GM12878 (cell line): ENCODE measurements at regions not wholly inside any gene's neighbourhood (a gene's known extent, or its start where the extent isn't known, plus 50 kb on each side); places are given as distances from the start of the nearest gene placed in this dataset.

Source experiments
- ATAC-seq: fragments of 200-7000 bp; cut with Tn5 transposase; 3 replicates; pipeline ENCODE4 v1.9.1; 2020; ENCODE audit warnings: mild to moderate bottlenecking, moderate library complexity
- BruUV-seq: library from RNA; stranded (reverse); fragments of 400-500 nt; replicated peaks from 2 replicates; lab custom pipeline; 2021; lab: Mats Ljungman, UMichigan
- CTCF ChIA-PET: fragments of 300-600 bp; sonication (Branson Sonifier 250); formaldehyde crosslinking; extraction: SDS; loops from one replicate; lab custom pipeline; 2021; ENCODE audit warnings: inconsistent platforms; lab: Yijun Ruan, JAX
- POLR2A ChIA-PET: fragments of 350-600 bp; formaldehyde crosslinking; extraction: SDS; loops from one replicate; lab custom pipeline; 2021; ENCODE audit warnings: inconsistent platforms; lab: Charles Lee
- RAD21 ChIA-PET: fragments of 300-600 bp; sonication (Branson Sonifier 250); formaldehyde crosslinking; loops from one replicate; lab custom pipeline; 2023; ENCODE audit warnings: antibody characterized with exemption; ENCODE audit not compliant: unreplicated experiment; lab: Charles Lee
- SMC1A ChIA-PET: fragments of 300-600 bp; sonication (Branson Sonifier 250); formaldehyde crosslinking; loops from one replicate; lab custom pipeline; 2023; ENCODE audit not compliant: unreplicated experiment, uncharacterized antibody; lab: Charles Lee
- DNase-seq: peaks from one replicate; pipeline ENCODE4 v3.0.0-alpha.2; 2011; ENCODE audit warnings: low read depth, low spot score
- FAIRE-seq: peaks from 3 replicates; lab custom pipeline; 2011; peaks lifted over from hg19 to GRCh38; lab: Jason Lieb, UNC
- H2AFZ ChIP-seq: 2 replicates; pipeline ENCODE4 v1.6.0; 2011; ENCODE audit warnings: low read depth, low read length, control low read depth; ENCODE audit not compliant: control insufficient read depth
- H3K27ac ChIP-seq: 2 replicates; pipeline ENCODE4 v1.5.1; 2011; ENCODE audit warnings: control low read depth; ENCODE audit not compliant: control insufficient read depth, insufficient read depth
- H3K27me3 ChIP-seq, 2 experiments: replicated peaks in 1 of 2; 2 replicates each; pipeline versions ENCODE4 v1.6.0 to v1.6.1; 2011; ENCODE audit warnings: low read length in 1 of 2; ENCODE audit not compliant: control insufficient read depth in 2 of 2, insufficient read depth in 2 of 2
- H3K36me3 ChIP-seq, 2 experiments: 2 replicates each; pipeline ENCODE4 v1.5.1; 2011; ENCODE audit warnings: low read length in 1 of 2; ENCODE audit not compliant: control insufficient read depth in 2 of 2, insufficient read depth in 2 of 2
- H3K4me1 ChIP-seq: 2 replicates; pipeline ENCODE4 v1.6.1; 2011; ENCODE audit warnings: mild to moderate bottlenecking, low read length, moderate library complexity, mixed read lengths; ENCODE audit not compliant: control insufficient read depth, insufficient read depth
- H3K4me2 ChIP-seq: 2 replicates; pipeline ENCODE4 v1.6.0; 2011; ENCODE audit warnings: control low read depth; ENCODE audit not compliant: control insufficient read depth, insufficient read depth
- H3K4me3 ChIP-seq: fragments of 200-600 bp; sonication (generic); 2 replicates; pipeline ENCODE4 v1.5.1; 2016
- H3K79me2 ChIP-seq: 2 replicates; pipeline ENCODE4 v1.6.0; 2011; ENCODE audit warnings: low read length; ENCODE audit not compliant: control insufficient read depth, insufficient read depth
- H3K9ac ChIP-seq: 2 replicates; pipeline ENCODE4 v1.8.0; 2011; ENCODE audit warnings: low read length, control low read depth, mixed read lengths; ENCODE audit not compliant: control insufficient read depth, insufficient read depth
- H3K9me3 ChIP-seq: replicated peaks from 3 replicates; pipeline ENCODE4 v1.5.1; 2011; ENCODE audit warnings: mild to moderate bottlenecking, low read length; ENCODE audit not compliant: control insufficient read depth, insufficient read depth
- H4K20me1 ChIP-seq: 2 replicates; pipeline ENCODE4 v1.6.0; 2011; ENCODE audit not compliant: control insufficient read depth, insufficient read depth
- ASH2L ChIP-seq: fragments of 300-600, 200-600 bp; sonication (generic); IDR thresholded peaks from 2 replicates; pipeline ENCODE4 v1.6.1; 2017; ENCODE audit warnings: low read depth, mild to moderate bottlenecking, borderline replicate concordance
- CBX3 ChIP-seq: fragments of 200-600 bp; sonication (generic); IDR thresholded peaks from 2 replicates; pipeline ENCODE4 v1.6.1; 2016; ENCODE audit warnings: low read depth, borderline replicate concordance
- FOXK2 ChIP-seq: fragments of 450-650 bp; IDR thresholded peaks from 2 replicates; pipeline ENCODE4 v1.6.1; 2017; ENCODE audit warnings: mild to moderate bottlenecking, moderate library complexity
- GATAD2B ChIP-seq: fragments of 450-650 bp; conservative IDR thresholded peaks from 2 replicates; pipeline ENCODE4 v1.6.1; 2017; ENCODE audit warnings: low read depth, mild to moderate bottlenecking, moderate library complexity
- KDM1A ChIP-seq: fragments of 200-600 bp; sonication (generic); IDR thresholded peaks from 2 replicates; pipeline ENCODE4 v1.6.1; 2016; ENCODE audit warnings: borderline replicate concordance
- MTA2 ChIP-seq: fragments of 450-650 bp; IDR thresholded peaks from 2 replicates; pipeline ENCODE4 v1.6.1; 2016; ENCODE audit warnings: low read depth, mild to moderate bottlenecking, moderate library complexity
- MYB ChIP-seq: fragments of 150-350 bp; IDR thresholded peaks from 2 replicates; pipeline ENCODE4 v1.6.1; 2014; ENCODE audit warnings: mild to moderate bottlenecking, low read depth, low read length, borderline replicate concordance
- RB1 ChIP-seq: fragments of 450-650 bp; formaldehyde crosslinking; IDR thresholded peaks from 2 replicates; pipeline ENCODE4 v1.6.1; 2017; ENCODE audit warnings: mild to moderate bottlenecking, borderline replicate concordance
- ZNF207 ChIP-seq: fragments of 450-650 bp; IDR thresholded peaks from 2 replicates; pipeline ENCODE4 v1.6.1; 2014; ENCODE audit warnings: antibody characterized with exemption, mild to moderate bottlenecking, borderline replicate concordance
- WGBS: methylation state at CpG from one replicate; pipeline ENCODE4 v1.1.6; 2016; ENCODE audit warnings: low lambda C conversion rate; ENCODE audit not compliant: insufficient replicate concordance, insufficient coverage; ENCODE audit errors: missing lambda C conversion rate; 5-methylcytosine and 5-hydroxymethylcytosine counted together
- in situ Hi-C: fragments of 300-500 bp; cut with MboI; formaldehyde crosslinking; loops from 9 replicates; pipeline ENCODE4 v1.14.3; 2018; ENCODE audit warnings: mixed read lengths
- intact Hi-C: fragments of 100-400 bp; cut with micrococcal nuclease; formaldehyde crosslinking; loops from one replicate; pipeline ENCODE4 v1.14.2; 2022; ENCODE audit not compliant: unreplicated experiment
- TF ChIP-seq, protein P1 (sequence below): fragments of 450-650 bp; formaldehyde crosslinking; IDR thresholded peaks from 2 replicates; pipeline ENCODE4 v1.5.0; 2022; ENCODE audit warnings: mild to moderate bottlenecking, missing genetic modification characterization

GRCh38 chr5:107129051-107129450 is 541.7 kb downstream of the EFNA5 start (continued):
- TF ChIP-seq ASH2L = no peak

- no peaks in the 10 kb centered on the region for H3K4me1 ChIP-seq
- intact Hi-C loops (no loop called here), in situ Hi-C loops (no loop called here)
- ChIA-PET CTCF (interaction anchor here (1.3 kb wide), 1 partner anchor 120 kb away, joined by 5 read pairs; no protein-coding TSS in a partner anchor), RAD21 (no interaction called here), POLR2A (no interaction called here), SMC1A (interaction anchor here (0.8 kb wide), 1 partner anchor 13 kb away, joined by 3 read pairs; no protein-coding TSS in a partner anchor)
- FAIRE-seq (no peak), DNase-seq (no peak), ATAC-seq (no peak)
- H3K9me3 ChIP-seq = no peaks in the 10 kb centered on the region
- 0% methylated on average over 1 of the region's 1 CpG for WGBS
- TF ChIP-seq KDM1A (no peak), CBX3 (no peak), FOXK2 (no peak), MYB (no peak), GATAD2B (no peak), RB1 (no peak), MTA2 (no peak), ZNF207 (no peak)
- TF ChIP-seq, protein P1, sequence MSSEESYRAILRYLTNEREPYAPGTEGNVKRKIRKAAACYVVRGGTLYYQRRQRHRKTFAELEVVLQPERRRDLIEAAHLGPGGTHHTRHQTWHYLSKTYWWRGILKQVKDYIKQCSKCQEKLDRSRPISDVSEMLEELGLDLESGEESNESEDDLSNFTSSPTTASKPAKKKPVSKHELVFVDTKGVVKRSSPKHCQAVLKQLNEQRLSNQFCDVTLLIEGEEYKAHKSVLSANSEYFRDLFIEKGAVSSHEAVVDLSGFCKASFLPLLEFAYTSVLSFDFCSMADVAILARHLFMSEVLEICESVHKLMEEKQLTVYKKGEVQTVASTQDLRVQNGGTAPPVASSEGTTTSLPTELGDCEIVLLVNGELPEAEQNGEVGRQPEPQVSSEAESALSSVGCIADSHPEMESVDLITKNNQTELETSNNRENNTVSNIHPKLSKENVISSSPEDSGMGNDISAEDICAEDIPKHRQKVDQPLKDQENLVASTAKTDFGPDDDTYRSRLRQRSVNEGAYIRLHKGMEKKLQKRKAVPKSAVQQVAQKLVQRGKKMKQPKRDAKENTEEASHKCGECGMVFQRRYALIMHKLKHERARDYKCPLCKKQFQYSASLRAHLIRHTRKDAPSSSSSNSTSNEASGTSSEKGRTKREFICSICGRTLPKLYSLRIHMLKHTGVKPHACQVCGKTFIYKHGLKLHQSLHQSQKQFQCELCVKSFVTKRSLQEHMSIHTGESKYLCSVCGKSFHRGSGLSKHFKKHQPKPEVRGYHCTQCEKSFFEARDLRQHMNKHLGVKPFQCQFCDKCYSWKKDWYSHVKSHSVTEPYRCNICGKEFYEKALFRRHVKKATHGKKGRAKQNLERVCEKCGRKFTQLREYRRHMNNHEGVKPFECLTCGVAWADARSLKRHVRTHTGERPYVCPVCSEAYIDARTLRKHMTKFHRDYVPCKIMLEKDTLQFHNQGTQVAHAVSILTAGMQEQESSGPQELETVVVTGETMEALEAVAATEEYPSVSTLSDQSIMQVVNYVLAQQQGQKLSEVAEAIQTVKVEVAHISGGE (CRISPR knock-in tag) = no peak
- H3K4me2 ChIP-seq = no peak overlapping the region
- H3K4me3 ChIP-seq = no peak overlapping the region
- H3K9ac ChIP-seq = no peak overlapping the region
- BruUV-seq = no TSS peak
- no peak overlapping the region for H3K27ac ChIP-seq
- H3K27me3 ChIP-seq = no peaks in the 10 kb centered on the region
- H3K36me3 ChIP-seq = no peaks in the 10 kb centered on the region
- no peaks in the 10 kb centered on the region for H4K20me1 ChIP-seq
- no peak overlapping the region for H2AFZ ChIP-seq
- H3K79me2 ChIP-seq = no peaks in the 10 kb centered on the region
These were observed 542.9 kb downstream of the EFNA5 start for GRCh38 chr5:107127878-107128277.
